GM21390 (cell line): ENCODE measurements at regions not wholly inside any gene's neighbourhood (a gene's known extent, or its start where the extent isn't known, plus 50 kb on each side); places are given as distances from the start of the nearest gene placed in this dataset.

Source experiments
- ATAC-seq: cut with Tn5 transposase; IDR thresholded peaks from one replicate; pipeline ENCODE4 v1.9.1; 2021; ENCODE audit not compliant: unreplicated experiment

GRCh38 chr10:58014436-58014835 lies 253.3 kb downstream of the IPMK start:
- ATAC-seq = no peak

GRCh38 chr10:58013406-58013805 lies 254.3 kb downstream of the IPMK start:
- no peak for ATAC-seq

GRCh38 chr10:58010073-58010702 lies 257.5 kb downstream of the IPMK start:
- ATAC-seq = no peak

GRCh38 chr10:58003945-58004344 lies 263.7 kb downstream of the IPMK start:
- ATAC-seq = no peak

GRCh38 chr10:58001159-58001558 lies 266.5 kb downstream of the IPMK start:
- ATAC-seq = no peak

- no peak for ATAC-seq
These were observed 271.2 kb downstream of the IPMK start for GRCh38 chr10:57996536-57996935.

GRCh38 chr10:57993302-57993701 lies 274.4 kb downstream of the IPMK start:
- ATAC-seq = no peak

- no peak for ATAC-seq
These were observed 275.2 kb downstream of the IPMK start for GRCh38 chr10:57992321-57993077.

GRCh38 chr10:57988964-57989363 lies 278.7 kb downstream of the IPMK start:
- ATAC-seq = no peak

- no peak for ATAC-seq
These were observed 280.5 kb downstream of the IPMK start for GRCh38 chr10:57987055-57987721.

- ATAC-seq = no peak
These were observed 281.3 kb downstream of the IPMK start for GRCh38 chr10:57986422-57986821.

GRCh38 chr10:57983281-57983791 lies 284.4 kb downstream of the IPMK start:
- no peak for ATAC-seq

- ATAC-seq = no peak
These were observed 285.6 kb downstream of the IPMK start for GRCh38 chr10:57982091-57982490.

GRCh38 chr10:57979956-57980355 lies 287.7 kb downstream of the IPMK start:
- no peak for ATAC-seq

- no peak for ATAC-seq
These were observed 288.2 kb downstream of the IPMK start for GRCh38 chr10:57979491-57979890.

GRCh38 chr10:57977262-57977661 lies 290.4 kb downstream of the IPMK start:
- ATAC-seq = no peak

GRCh38 chr10:57973451-57973850 lies 294.2 kb downstream of the IPMK start:
- ATAC-seq = no peak

- ATAC-seq = no peak
These were observed 294.9 kb downstream of the IPMK start for GRCh38 chr10:57972783-57973182.

GRCh38 chr10:57968328-57969016 lies 299.2 kb downstream of the IPMK start:
- no peak for ATAC-seq

GRCh38 chr10:57964351-57964750 lies 303.3 kb downstream of the IPMK start:
- ATAC-seq = no peak

GRCh38 chr10:57963546-57963945 lies 304.1 kb downstream of the IPMK start:
- no peak for ATAC-seq
